Tongue (tissue), 1 donor: ENCODE measurements at regions not wholly inside any gene's neighbourhood (a gene's known extent, or its start where the extent isn't known, plus 50 kb on each side); places are given as distances from the start of the nearest gene placed in this dataset.
A peak's percentile ranks its signal among the peaks of the same experiment; 100 is the strongest.

ENCODE experiments used
- DNase-seq: peaks from one replicate; pipeline ENCODE4 v3.0.0-alpha.2; 2015

DNA sequence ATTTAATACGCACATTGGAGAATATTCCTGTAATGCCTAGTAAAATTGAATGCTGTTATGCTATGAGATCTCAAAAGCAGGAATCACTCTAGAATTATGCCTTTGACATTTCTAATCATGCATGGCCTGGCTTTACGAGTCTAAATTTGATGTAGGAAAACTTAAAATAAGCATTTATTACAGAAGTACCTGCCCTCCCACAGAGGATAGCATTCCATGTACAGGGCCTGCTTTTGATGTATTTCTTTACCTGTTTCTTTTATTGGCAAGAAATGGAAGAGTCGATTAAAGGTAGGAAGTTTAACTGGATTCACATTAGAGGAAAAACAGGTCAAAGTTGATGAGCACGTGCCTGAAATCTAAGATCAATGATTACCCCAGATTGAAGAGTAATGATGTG is 219.5 kb downstream of the PCDH7 start:
- no peak for DNase-seq

GRCh38 chr4:30941641-30942040 is 221.5 kb downstream of the PCDH7 start:
- no peak for DNase-seq

- no peak for DNase-seq
Observed at GRCh38 chr4:30943356-30943755, 223.2 kb downstream of the PCDH7 start.

DNA sequence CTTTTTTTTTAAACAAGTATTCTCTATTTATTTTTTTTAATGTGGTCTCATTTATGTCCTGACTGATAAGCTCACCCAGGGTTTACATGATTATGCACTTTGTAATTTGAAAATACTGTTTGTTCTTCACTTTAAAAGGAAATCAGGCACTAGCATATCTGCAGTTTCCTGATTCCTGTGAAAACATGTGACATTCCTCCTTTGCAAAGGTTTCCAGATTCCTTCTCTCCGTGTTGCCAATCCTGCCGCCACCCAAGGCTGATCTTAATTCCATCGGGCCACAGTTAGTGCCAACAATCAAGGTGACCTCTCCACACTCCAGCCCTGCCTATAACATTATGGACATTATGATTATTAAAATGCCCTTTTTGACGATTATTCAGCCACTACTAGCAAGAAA is 225.4 kb downstream of the PCDH7 start:
- no peak for DNase-seq

GRCh38 chr4:30946288-30946687 is 226.1 kb downstream of the PCDH7 start:
- DNase-seq: no peak

GRCh38 chr4:30948653-30949052 is 228.5 kb downstream of the PCDH7 start:
- no peak for DNase-seq

GRCh38 chr4:30950737-30951136 is 230.6 kb downstream of the PCDH7 start:
- DNase-seq: peak; percentile 60

DNA sequence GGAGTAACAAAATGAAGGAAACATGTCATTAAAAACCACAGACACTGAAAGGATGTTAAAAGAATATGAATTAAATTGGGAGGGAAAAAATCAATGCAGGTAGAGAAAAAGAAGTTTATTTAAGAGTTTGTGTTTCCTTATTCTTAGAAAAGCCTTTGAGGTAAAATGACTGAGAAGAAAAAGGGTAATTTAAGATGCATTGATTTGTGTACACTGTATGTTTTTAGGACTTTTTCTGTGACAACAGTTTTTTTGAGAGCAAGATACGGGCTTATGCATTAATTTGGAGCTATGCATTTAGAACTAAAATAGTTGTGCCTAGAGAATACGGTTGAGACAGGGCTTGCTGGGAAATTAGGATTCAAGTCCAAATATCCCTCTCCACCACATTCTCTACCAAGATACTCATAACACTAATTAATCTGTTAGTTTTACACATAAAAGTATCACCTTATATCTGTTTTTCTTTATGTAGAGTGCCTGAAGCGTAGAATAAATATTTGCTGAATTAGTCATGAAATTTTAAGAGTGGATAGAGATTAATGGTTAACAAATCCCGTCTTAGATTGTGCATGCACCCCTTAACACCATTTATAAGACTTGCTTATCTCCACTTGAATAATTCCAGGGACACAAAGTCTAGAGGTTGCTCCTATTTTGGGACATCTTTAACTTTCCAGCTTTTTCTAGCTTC is 232.5 kb downstream of the PCDH7 start:
- DNase-seq: no peak

DNA sequence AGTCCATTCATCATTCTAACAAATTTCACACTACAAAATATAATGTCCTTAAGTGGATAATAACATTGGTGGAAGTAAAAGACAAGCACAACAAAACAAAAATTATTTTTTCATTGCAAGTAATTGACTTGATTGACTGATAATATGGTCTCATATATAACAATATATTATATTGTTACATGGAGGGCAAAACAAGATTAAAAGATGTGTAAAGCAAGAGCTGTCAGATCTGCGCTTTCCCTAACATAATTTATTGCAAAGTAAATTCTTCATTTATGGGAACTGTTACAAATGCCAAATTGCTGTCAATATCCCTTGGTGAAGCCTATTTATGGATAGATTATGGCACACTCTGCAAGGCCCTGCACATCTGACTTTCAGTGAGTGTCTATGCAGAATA is 233.6 kb downstream of the PCDH7 start:
- DNase-seq: no peak

- DNase-seq: no peak
Observed at GRCh38 chr4:30956916-30957315, 236.7 kb downstream of the PCDH7 start.

- no peak for DNase-seq
Observed at GRCh38 chr4:30957706-30958105, 237.5 kb downstream of the PCDH7 start.

DNA sequence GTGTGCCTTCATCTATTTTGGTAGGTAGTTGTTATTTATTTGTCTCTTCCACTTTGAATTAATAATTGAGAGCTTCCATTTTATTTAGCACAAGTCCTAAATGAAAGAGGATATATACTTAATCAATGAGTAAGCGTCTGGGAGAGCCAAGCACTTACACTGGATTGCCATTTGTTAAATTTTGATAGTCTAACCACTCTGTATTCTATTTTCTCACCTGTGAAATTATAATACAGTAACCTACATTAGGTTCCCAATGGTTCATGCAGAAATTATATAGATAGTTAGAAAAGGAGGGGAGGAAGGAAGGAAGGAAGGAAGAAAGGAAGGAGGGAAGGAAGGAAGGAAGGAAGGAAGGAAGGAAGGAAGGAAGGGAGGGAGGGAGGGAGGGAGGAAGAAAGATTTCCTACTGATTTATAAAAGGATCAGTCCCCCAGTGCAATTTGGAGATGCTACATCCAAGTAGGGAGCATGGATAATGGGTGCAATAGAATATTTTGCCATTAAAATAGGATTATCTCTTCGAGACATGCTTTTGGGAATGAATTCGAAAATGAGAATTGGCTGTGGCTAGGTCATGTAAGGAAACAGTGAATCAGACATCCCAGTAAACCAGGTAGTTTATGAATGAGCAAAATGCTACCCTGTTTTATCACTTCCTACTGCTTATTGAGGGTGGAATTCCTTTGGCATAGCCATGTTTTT is 239.8 kb downstream of the PCDH7 start:
- DNase-seq: no peak

DNA sequence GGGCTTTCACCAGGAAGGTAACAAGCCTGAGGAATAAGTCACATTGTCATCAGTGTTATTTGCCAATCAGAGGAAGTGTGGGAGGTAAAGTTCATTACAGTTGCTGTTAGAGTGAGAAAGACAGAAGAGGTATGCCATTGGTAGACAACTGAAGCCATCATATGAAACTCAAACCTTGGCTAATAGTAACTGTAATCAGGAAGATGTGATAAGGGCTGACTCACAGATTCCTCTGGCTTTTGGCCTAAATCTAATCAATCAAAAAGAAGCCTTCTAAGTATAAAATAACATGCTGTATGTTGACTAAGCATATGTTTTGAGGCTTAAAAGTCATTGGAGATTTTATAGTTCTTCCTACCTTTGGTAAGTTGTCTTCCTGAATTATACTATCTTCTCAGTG is 242.8 kb downstream of the PCDH7 start:
- no peak for DNase-seq

GRCh38 chr4:30968926-30969325 is 248.8 kb downstream of the PCDH7 start:
- DNase-seq: no peak

DNA sequence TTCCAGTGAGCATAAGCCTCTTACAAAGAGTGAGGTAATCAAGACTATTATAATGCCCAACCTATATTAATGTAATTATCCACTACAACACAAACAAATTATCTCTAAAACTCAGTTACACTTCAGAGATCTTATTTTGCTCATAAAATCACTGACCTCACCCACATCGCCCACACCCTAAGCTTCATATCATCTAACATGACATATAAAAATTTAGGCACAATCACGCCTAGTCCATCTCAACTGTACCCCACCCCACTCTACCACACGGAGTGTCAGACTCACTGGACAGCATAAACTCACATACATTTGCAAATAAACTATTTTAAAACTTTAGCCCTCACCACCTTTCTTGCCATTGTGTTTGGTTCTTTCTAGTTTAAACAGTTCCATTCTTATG is 252.4 kb downstream of the PCDH7 start:
- DNase-seq: no peak

GRCh38 chr4:30973993-30974392 is 253.8 kb downstream of the PCDH7 start:
- DNase-seq: no peak

DNA sequence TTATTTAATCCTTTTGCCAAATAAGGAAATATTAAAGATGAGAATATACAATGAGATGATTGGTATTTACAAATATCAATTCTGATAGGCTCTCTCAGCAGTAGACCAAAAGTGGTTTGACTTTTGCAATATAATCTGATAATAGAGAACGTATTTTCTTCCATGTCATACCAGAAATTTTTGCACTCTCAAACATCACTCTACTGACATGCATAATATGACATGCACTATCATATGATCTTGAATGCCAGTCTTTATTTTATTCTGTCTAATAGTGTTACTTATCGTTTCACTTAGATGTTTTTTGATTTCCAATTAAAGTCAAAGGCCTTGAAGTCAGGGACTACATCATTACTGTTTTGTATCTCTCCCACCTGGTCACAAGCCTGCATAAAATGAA is 259.2 kb downstream of the PCDH7 start:
- no peak for DNase-seq

DNA sequence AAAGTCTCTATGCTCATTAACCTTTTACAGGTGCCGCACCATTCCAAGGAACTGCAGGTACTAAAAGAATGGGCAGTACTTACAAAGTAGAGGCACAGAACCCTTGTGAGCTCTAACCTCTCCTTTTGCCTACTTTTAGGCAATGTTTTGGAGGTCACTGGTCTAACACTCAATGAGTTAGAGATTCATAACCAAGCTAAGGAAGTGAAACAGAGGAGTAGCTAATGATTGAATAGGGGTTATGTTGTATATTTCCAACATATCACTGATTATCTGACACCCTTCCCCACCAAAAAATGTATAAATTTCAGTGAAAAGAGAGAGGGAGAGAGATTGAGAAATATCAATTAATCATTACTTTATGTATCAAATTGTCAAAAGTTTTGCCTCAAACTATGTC is 269.3 kb downstream of the PCDH7 start:
- DNase-seq: no peak

DNA sequence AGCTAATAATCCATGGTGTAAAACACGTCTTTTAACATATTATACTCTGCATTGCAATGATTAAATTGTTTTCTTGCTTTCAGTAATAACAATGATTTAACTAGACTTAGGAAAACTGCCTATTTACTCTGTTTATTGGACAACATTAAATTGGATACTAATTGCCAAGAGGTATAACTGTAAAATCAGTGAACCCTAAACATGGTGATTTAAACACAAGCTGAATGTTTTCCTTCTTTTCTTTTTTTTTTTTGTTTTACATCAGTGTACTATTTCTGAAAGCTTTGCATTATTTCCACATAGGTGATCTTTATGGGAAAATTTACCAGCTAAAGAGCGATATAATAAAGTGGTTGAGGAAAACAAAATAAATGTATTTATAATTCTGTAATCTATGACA is 276.7 kb downstream of the PCDH7 start:
- no peak for DNase-seq

DNA sequence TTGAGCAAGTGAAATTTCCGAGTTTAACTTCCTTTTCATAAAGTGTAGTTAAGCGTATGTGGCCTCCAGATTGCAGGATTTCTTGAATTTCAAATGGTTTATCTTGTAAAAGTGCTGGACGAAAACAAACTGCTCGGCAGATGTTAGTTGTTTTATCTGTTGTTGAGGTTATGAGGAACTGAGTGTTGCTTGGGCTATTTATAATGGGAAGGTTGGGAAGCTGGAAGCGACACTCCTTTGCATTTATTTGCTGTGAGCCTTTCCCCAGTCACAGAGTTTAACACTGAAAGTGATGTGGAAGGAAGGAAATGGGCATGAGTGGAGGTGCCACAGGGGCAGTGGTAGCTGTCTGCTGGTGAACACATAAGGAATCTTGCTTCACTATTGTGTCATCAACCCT is 284.9 kb downstream of the PCDH7 start:
- no peak for DNase-seq

- DNase-seq: peak; percentile 9
Observed at GRCh38 chr4:31007858-31008257, 287.7 kb downstream of the PCDH7 start.

- no peak for DNase-seq
Observed at GRCh38 chr4:31009926-31010325, 289.8 kb downstream of the PCDH7 start.

DNA sequence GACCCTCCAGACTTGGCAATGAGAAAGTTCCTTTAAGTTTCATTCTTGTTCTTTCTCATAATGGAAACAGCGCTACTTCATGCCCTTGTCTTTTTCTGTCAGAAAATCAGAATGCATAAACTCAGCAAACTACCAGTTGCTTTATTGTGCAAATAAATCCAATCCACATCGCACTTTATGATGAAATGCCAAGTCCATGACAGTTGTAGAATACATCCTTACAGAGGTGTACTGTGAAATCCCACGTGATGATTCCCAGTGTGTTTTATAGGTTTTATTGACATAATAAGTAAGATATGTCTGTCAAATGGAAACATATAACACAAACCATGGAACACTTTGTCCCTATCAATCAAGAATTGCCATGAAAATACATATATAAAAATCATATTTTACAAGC is 295.0 kb downstream of the PCDH7 start:
- no peak for DNase-seq

DNA sequence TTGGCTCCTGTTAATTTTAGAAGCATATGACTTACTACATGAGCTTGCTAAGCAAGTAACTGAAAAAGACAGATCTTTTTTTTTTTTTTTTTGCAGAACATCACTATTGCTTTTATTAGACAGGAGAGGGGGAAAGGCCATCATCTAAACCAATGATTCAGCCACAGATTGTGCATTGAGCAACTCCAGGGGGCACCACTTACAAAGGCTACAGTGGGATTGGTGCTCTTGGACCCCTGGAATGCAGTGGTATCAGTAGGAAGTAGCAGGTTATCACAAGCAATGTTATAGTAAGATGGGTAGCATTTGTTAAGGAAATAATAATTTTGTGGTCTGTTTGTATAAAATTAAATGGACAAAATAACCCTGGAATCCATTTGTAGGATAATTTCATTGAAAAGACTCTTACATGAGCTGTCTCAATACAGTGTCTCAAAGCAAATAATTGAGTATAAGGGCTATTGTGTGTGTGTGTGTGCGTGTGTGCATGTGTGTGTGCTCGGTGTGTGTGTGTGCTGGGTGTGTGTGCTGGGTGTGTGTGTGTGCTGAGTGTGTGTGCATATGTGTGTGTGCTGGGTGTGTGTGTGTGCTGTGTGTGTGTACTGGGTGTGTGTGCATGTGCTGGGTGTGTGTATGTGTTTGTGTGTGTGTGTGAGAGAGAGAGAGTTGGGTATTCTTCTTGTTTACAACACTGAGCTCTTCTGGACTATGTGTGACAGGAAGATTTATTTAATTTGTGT is 296.3 kb downstream of the PCDH7 start:
- DNase-seq: no peak
